Naive thymus-derived CD4-positive, alpha-beta T cell (primary cell): ENCODE measurements at regions not wholly inside any gene's neighbourhood (a gene's known extent, or its start where the extent isn't known, plus 50 kb on each side); places are given as distances from the start of the nearest gene placed in this dataset.
A peak's percentile ranks its signal among the peaks of the same experiment; 100 is the strongest.

Source experiments
- ATAC-seq: fragments of 150-1000 bp; cut with Tn5 transposase; 2 replicates; pipeline ENCODE4 v1.10.0; 2021; ENCODE audit warnings: mild to moderate bottlenecking, moderate library complexity
- CTCF ChIA-PET: fragments of 350-600 bp; sonication (Branson Sonifier 250); formaldehyde crosslinking; loops from one replicate; lab custom pipeline; 2021; ENCODE audit warnings: antibody characterized with exemption; lab: Charles Lee
- POLR2A ChIA-PET: fragments of 350-600 bp; sonication (Branson Sonifier 250); formaldehyde crosslinking; loops from one replicate; lab custom pipeline; 2021; ENCODE audit warnings: antibody characterized with exemption, inconsistent platforms; lab: Charles Lee
- DNase-seq, 9 donors: peaks; one replicate each; pipeline versions ENCODE4 v3.0.0 to v3.0.0-alpha.2; 2020 to 2022; ENCODE audit warnings: mixed read lengths in 1 of 9
- H3K27ac ChIP-seq: one replicate; pipeline ENCODE4 v1.7.0; 2013; ENCODE audit warnings: mild to moderate bottlenecking, low read depth, low read length, moderate library complexity
- H3K27me3 ChIP-seq, 2 donors: one replicate each; pipeline ENCODE4 v1.7.0; 2013; ENCODE audit warnings: low read length in 2 of 2, mild to moderate bottlenecking in 2 of 2, moderate library complexity in 2 of 2; ENCODE audit not compliant: control insufficient read depth in 2 of 2, insufficient read depth in 2 of 2
- H3K36me3 ChIP-seq, 3 experiments: 1 replicate in 2 of 3; 2 replicates in 1 of 3; pipeline ENCODE4 v1.7.0; 2013; ENCODE audit warnings: low read length in 3 of 3, mild to moderate bottlenecking in 3 of 3, moderate library complexity in 1 of 3; ENCODE audit not compliant: insufficient read depth in 3 of 3, control insufficient read depth in 2 of 3
- H3K4me1 ChIP-seq, 2 donors: one replicate each; pipeline ENCODE4 v1.7.0; 2013; ENCODE audit warnings: low read length in 2 of 2, mild to moderate bottlenecking in 2 of 2, moderate library complexity in 1 of 2; ENCODE audit not compliant: control insufficient read depth in 2 of 2, insufficient read depth in 2 of 2
- H3K4me3 ChIP-seq: 2 replicates; pipeline ENCODE4 v1.7.0; 2013; ENCODE audit warnings: mild to moderate bottlenecking, low read length
- H3K9me3 ChIP-seq, 3 experiments: 1 replicate in 2 of 3; 2 replicates in 1 of 3; pipeline ENCODE4 v1.7.0; 2013; ENCODE audit warnings: low read length in 3 of 3; ENCODE audit not compliant: control insufficient read depth in 2 of 3
- H3K27ac Mint-ChIP-seq, 9 donors: one replicate each; pipeline ENCODE4 v1.8.0; 2020 to 2022; ENCODE audit warnings: mixed read lengths in 9 of 9, mild to moderate bottlenecking in 8 of 9, moderate library complexity in 5 of 9, inconsistent platforms in 2 of 9
- H3K27me3 Mint-ChIP-seq, 5 donors: one replicate each; pipeline ENCODE4 v1.8.0; 2021 to 2022; ENCODE audit warnings: mixed read lengths in 5 of 5, mild to moderate bottlenecking in 1 of 5
- H3K36me3 Mint-ChIP-seq, 5 donors: one replicate each; pipeline ENCODE4 v1.8.0; 2020 to 2022; ENCODE audit warnings: mixed read lengths in 5 of 5, mild to moderate bottlenecking in 3 of 5, inconsistent platforms in 1 of 5
- H3K4me1 Mint-ChIP-seq, 7 donors: one replicate each; pipeline ENCODE4 v1.8.0; 2020 to 2022; ENCODE audit warnings: mixed read lengths in 7 of 7, mild to moderate bottlenecking in 3 of 7, inconsistent platforms in 1 of 7
- H3K4me3 Mint-ChIP-seq, 10 donors: one replicate each; pipeline ENCODE4 v1.8.0; 2020 to 2022; ENCODE audit warnings: mild to moderate bottlenecking in 10 of 10, mixed read lengths in 10 of 10, moderate library complexity in 6 of 10, inconsistent platforms in 2 of 10
- H3K9me3 Mint-ChIP-seq, 11 donors: one replicate each; pipeline ENCODE4 v1.8.0; 2020 to 2022; ENCODE audit warnings: mixed read lengths in 11 of 11, mild to moderate bottlenecking in 4 of 11, inconsistent platforms in 1 of 11, moderate library complexity in 1 of 11
- intact Hi-C, 2 donors: fragments of 100-400 bp; cut with micrococcal nuclease; formaldehyde crosslinking; loops; one replicate each; pipeline ENCODE4 v1.15.1; 2023

- Histone ChIP-seq H3K9me3 (no peaks in the 10 kb centered on the region), H3K36me3 (no peaks in the 10 kb centered on the region), H3K4me3 (no peak overlapping the region), H3K27me3 (no peaks in the 10 kb centered on the region), H3K27ac (no peak overlapping the region), H3K4me1 (peaks cover 0 to 5% of the 10 kb centered on the region in 2 donors)
- intact Hi-C loops: no loop called here
- DNase-seq: no peak
- ATAC-seq: no peak
- no peak overlapping the region for H3K27ac Mint-ChIP-seq
- no peaks in the 10 kb centered on the region for H3K9me3 Mint-ChIP-seq
- no peak overlapping the region for H3K4me3 Mint-ChIP-seq
- H3K27me3 Mint-ChIP-seq: peaks cover 16 to 30% (median 23%) of the 10 kb centered on the region in 5 donors
- peaks cover 13 to 19% (median 15%) of the 10 kb centered on the region in 7 donors for H3K4me1 Mint-ChIP-seq
- ChIA-PET POLR2A (no interaction called here), CTCF (no interaction called here)
- H3K36me3 Mint-ChIP-seq: no peaks in the 10 kb centered on the region
Observed at GRCh38 chr20:19942611-19943010, 74.6 kb upstream of the NAA20 start.

- DNase-seq: no peak
- ChIA-PET POLR2A (no interaction called here), CTCF (no interaction called here)
- Mint-ChIP-seq H3K36me3 (no peaks in the 10 kb centered on the region), H3K4me3 (no peak overlapping the region), H3K4me1 (peaks cover 9 to 14% (median 10%) of the 10 kb centered on the region in 7 donors), H3K27me3 (peaks cover 14 to 25% (median 23%) of the 10 kb centered on the region in 5 donors), H3K27ac (no peak overlapping the region), H3K9me3 (no peaks in the 10 kb centered on the region)
- Histone ChIP-seq H3K4me1 (no peaks in the 10 kb centered on the region), H3K36me3 (no peaks in the 10 kb centered on the region), H3K27ac (no peak overlapping the region), H3K4me3 (no peak overlapping the region), H3K9me3 (no peaks in the 10 kb centered on the region), H3K27me3 (no peaks in the 10 kb centered on the region)
- peak; percentile 46 for ATAC-seq
- intact Hi-C loops: no loop called here
Observed at GRCh38 chr20:19943061-19943521, 74.1 kb upstream of the NAA20 start.

GRCh38 chr20:19944772-19945459 lies 72.2 kb upstream of the NAA20 start:
- peaks cover 0 to 5% (median 0%) of the 10 kb centered on the region in 7 donors for H3K4me1 Mint-ChIP-seq
- CTCF ChIA-PET: no interaction called here

GRCh38 chr20:19945732-19946670 lies 71.2 kb upstream of the NAA20 start:
- no peaks in the 10 kb centered on the region for H3K36me3 ChIP-seq
- ATAC-seq (no peak), DNase-seq (no peak)
- H3K9me3 ChIP-seq: no peaks in the 10 kb centered on the region
- H3K27me3 ChIP-seq: no peaks in the 10 kb centered on the region
- no peak overlapping the region for H3K4me3 ChIP-seq
- no peaks in the 10 kb centered on the region for H3K4me1 ChIP-seq
- intact Hi-C loops: no loop called here
- no peak overlapping the region for H3K4me3 Mint-ChIP-seq
- no peak overlapping the region for H3K27ac ChIP-seq
- H3K4me1 Mint-ChIP-seq: no peaks in the 10 kb centered on the region
- peaks cover 3 to 17% (median 9%) of the 10 kb centered on the region in 5 donors for H3K27me3 Mint-ChIP-seq
- ChIA-PET POLR2A (no interaction called here), CTCF (no interaction called here)
- H3K36me3 Mint-ChIP-seq: no peaks in the 10 kb centered on the region
- H3K27ac Mint-ChIP-seq: no peak overlapping the region
- H3K9me3 Mint-ChIP-seq: no peaks in the 10 kb centered on the region

More at GRCh38 chr20:19944772-19945459, 72.2 kb upstream of the NAA20 start:
- Histone ChIP-seq H3K36me3 (no peaks in the 10 kb centered on the region), H3K27ac (no peak overlapping the region), H3K9me3 (no peaks in the 10 kb centered on the region), H3K27me3 (no peaks in the 10 kb centered on the region), H3K4me1 (no peaks in the 10 kb centered on the region), H3K4me3 (no peak overlapping the region)
- Mint-ChIP-seq H3K36me3 (no peaks in the 10 kb centered on the region), H3K9me3 (no peaks in the 10 kb centered on the region), H3K27ac (no peak overlapping the region), H3K4me3 (no peak overlapping the region), H3K27me3 (peaks cover 6 to 19% (median 15%) of the 10 kb centered on the region in 5 donors)
- DNase-seq: peak in 1 of 9 donors; percentile 25
- POLR2A ChIA-PET: no interaction called here
- intact Hi-C loops: no loop called here
- no peak for ATAC-seq

GRCh38 chr20:19947611-19948264 lies 69.4 kb upstream of the NAA20 start:
- no peak for DNase-seq
- intact Hi-C loops: no loop called here
- Mint-ChIP-seq H3K27ac (no peak overlapping the region), H3K27me3 (peaks cover 0 to 19% (median 9%) of the 10 kb centered on the region in 5 donors), H3K36me3 (no peaks in the 10 kb centered on the region), H3K9me3 (no peaks in the 10 kb centered on the region), H3K4me1 (peaks cover 0 to 4% (median 0%) of the 10 kb centered on the region in 7 donors), H3K4me3 (no peak overlapping the region)
- ATAC-seq: no peak
- no peaks in the 10 kb centered on the region for H3K27me3 ChIP-seq
- H3K4me1 ChIP-seq: no peaks in the 10 kb centered on the region
- no peak overlapping the region for H3K4me3 ChIP-seq
- CTCF ChIA-PET: no interaction called here
- no peak overlapping the region for H3K27ac ChIP-seq
- POLR2A ChIA-PET: no interaction called here
- H3K36me3 ChIP-seq: no peaks in the 10 kb centered on the region
- H3K9me3 ChIP-seq: no peaks in the 10 kb centered on the region

GRCh38 chr20:19949195-19949867 lies 67.8 kb upstream of the NAA20 start:
- no peak overlapping the region for H3K4me3 ChIP-seq
- ChIA-PET CTCF (no interaction called here), POLR2A (no interaction called here)
- H3K27ac ChIP-seq: no peak overlapping the region
- ATAC-seq: no peak
- H3K4me1 ChIP-seq: no peaks in the 10 kb centered on the region
- H3K36me3 ChIP-seq: no peaks in the 10 kb centered on the region
- intact Hi-C loops: no loop called here
- Mint-ChIP-seq H3K27ac (no peak overlapping the region), H3K4me1 (peaks cover 0 to 5% (median 0%) of the 10 kb centered on the region in 7 donors), H3K36me3 (no peaks in the 10 kb centered on the region), H3K27me3 (peaks cover 0 to 10% (median 8%) of the 10 kb centered on the region in 5 donors), H3K4me3 (no peak overlapping the region), H3K9me3 (no peaks in the 10 kb centered on the region)
- H3K9me3 ChIP-seq: no peaks in the 10 kb centered on the region
- H3K27me3 ChIP-seq: no peaks in the 10 kb centered on the region
- DNase-seq: no peak
